ENCODE measurements at regions not wholly inside any gene's neighbourhood (a gene's known extent, or its start where the extent isn't known, plus 50 kb on each side); places are given as distances from the start of the nearest gene placed in this dataset.
"Not testable (repeated sequence)": the region's sequence is repeated elsewhere in the genome, so short reads cannot be mapped to it uniquely, and the experiment has no call there.

DNA sequence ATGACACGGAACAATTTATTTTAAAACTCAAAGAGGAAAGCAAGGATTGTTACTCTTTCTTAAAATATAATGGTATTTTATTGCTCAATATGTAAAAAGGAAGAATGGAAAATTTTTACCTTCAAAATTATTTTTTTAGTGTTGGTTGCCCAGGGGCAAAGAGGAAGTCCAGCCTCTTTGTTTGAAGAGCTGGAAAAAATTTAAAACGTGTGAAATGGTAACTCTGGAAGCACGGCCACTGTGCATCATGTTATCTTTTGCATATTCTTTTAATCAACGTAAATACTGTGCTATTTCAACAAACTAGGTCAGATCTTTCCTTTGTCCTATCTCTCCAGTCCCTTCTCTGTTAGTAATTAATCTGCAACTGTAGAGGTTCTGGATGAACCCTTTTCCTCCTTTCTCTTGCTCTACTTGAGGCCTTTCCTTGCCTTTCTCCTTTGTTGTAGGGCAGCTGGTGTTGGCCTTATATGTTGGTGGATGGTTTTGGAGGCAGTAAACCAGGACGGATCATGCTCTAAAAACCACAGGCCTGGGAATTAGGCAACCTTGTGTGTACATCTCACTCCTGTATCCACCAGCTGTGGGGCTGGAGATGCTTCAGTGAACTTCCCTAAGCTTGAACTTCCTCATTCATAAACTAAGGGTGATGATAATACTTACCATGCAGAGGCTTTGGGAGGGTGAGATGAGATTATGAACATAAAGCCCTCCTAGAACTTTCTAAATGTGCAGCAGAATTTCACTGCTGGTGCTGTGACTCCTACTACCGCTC is 143.3 kb downstream of the PRL start:
- Mint-ChIP-seq H3K4me3 (no peak overlapping the region), H3K4me1 (no peaks in the 10 kb centered on the region), H3K27ac (no peak overlapping the region), H3K9me3 (no peaks in the 10 kb centered on the region), H3K36me3 (ENCODE audit: low read depth) (no peaks in the 10 kb centered on the region), H3K27me3 (peaks cover under 1% of the 10 kb centered on the region)
- DNase-seq = no peak
- ChIA-PET CTCF (no interaction called here), POLR2A (no interaction called here)

DNA sequence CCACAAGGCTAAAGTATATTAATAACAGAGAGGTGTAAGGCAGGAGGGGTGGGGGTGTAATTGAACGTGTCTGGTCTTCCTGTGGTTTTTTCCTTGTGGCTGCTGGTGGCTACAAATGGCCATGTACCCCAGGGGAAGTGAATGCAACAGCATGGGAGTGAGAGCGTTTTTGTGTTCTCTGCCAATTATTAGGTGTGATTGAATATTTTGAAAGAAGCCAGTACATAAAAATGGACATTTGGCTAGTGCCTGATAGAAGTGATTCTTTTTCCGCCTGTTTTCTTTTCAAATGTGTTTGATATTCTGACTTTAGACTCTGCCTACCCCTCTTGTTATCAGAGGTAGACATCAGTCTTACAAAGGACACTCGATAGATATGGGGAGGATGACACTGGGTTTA is 141.3 kb downstream of the PRL start:
- no peak overlapping the region for H3K27ac Mint-ChIP-seq
- H3K9me3 Mint-ChIP-seq = no peaks in the 10 kb centered on the region
- POLR2A ChIA-PET = no interaction called here
- no peaks in the 10 kb centered on the region for H3K4me1 Mint-ChIP-seq
- no peaks in the 10 kb centered on the region for H3K27me3 Mint-ChIP-seq
- CTCF ChIA-PET = no interaction called here
- H3K4me3 Mint-ChIP-seq = no peak overlapping the region
- DNase-seq = no peak
- H3K36me3 Mint-ChIP-seq (ENCODE audit: low read depth) = no peaks in the 10 kb centered on the region

DNA sequence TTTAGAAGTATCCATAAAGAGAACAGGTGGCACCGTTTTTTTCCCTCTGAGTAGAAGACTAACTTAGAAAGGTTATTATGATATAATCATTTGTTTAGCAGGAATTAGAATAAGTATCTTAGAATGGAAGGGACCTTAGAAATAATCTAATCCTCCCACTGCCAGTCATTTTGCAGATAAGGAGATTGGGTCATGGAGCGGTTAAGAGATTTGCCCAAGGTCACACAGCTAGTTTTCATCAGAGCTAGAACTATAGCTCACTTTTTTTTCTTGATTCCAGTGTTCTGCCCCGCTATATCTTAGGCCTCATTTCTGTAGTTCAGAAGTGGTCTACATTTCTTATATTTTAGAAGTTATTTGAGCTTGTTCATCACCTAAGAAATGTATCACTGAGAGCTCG is 139.6 kb downstream of the PRL start:
- H3K27me3 Mint-ChIP-seq = no peaks in the 10 kb centered on the region
- no peaks in the 10 kb centered on the region for H3K4me1 Mint-ChIP-seq
- no peak for DNase-seq
- no peak overlapping the region for H3K27ac Mint-ChIP-seq
- no peaks in the 10 kb centered on the region for H3K9me3 Mint-ChIP-seq
- CTCF ChIA-PET = no interaction called here
- no peak overlapping the region for H3K4me3 Mint-ChIP-seq
- H3K36me3 Mint-ChIP-seq (ENCODE audit: low read depth) = no peaks in the 10 kb centered on the region
- POLR2A ChIA-PET = no interaction called here

DNA sequence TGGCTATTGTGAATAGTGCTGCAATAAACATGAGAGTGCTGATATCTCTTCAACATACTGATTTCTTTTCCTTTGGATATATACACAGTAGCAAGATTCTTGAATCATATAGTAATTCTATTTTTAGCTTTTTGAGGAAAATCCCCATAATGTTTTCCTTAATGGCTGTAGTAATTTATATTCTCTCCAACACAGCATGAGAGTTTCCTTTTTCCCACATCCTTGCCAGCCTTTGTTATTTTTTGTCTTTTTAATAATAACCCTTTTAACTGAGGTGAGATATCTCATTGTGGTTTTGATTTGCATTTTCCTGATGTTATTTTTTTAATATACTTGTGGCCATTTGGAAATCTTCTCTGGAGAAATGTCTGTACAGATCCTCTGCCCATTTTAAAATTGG is 132.6 kb downstream of the PRL start:
- Mint-ChIP-seq H3K4me1 (no peaks in the 10 kb centered on the region), H3K4me3 (no peak overlapping the region), H3K36me3 (ENCODE audit: low read depth) (no peaks in the 10 kb centered on the region), H3K27ac (no peak overlapping the region), H3K9me3 (peaks cover 2% of the 10 kb centered on the region), H3K27me3 (no peaks in the 10 kb centered on the region)
- POLR2A ChIA-PET = no interaction called here
- no peak for DNase-seq
- CTCF ChIA-PET = no interaction called here

DNA sequence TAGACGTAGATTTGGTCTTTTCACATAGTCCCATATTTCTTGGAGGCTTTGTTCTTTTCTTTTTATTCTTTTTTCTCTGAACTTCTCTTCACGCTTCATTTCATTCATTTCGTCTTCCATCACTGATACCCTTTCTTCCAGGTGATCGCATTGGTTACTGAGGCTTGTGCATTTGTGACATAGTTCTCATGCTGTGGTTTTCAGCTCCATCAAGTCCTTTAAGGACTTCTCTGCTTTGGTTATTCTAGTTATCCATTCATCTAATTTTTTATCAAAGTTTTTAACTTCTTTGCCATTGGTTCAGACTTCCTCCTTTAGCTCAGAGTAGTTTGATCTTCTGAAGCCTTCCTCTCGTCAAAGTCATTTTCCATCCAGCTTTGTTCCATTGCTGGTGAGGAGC is 125.8 kb downstream of the PRL start:
- CTCF ChIA-PET; H3K4me1 Mint-ChIP-seq; H3K36me3 Mint-ChIP-seq (ENCODE audit: low read depth); H3K27ac Mint-ChIP-seq; H3K4me3 Mint-ChIP-seq; DNase-seq; H3K27me3 Mint-ChIP-seq; POLR2A ChIA-PET: not testable (repeated sequence)
- peaks cover 21% of the 10 kb centered on the region for H3K9me3 Mint-ChIP-seq

GRCh38 chr6:22171885-22172284 is 125.0 kb downstream of the PRL start:
- CTCF ChIA-PET; DNase-seq; H3K27ac Mint-ChIP-seq; POLR2A ChIA-PET; H3K36me3 Mint-ChIP-seq (ENCODE audit: low read depth); H3K4me1 Mint-ChIP-seq; H3K27me3 Mint-ChIP-seq; H3K4me3 Mint-ChIP-seq: not testable (repeated sequence)
- peaks cover 21% of the 10 kb centered on the region for H3K9me3 Mint-ChIP-seq

DNA sequence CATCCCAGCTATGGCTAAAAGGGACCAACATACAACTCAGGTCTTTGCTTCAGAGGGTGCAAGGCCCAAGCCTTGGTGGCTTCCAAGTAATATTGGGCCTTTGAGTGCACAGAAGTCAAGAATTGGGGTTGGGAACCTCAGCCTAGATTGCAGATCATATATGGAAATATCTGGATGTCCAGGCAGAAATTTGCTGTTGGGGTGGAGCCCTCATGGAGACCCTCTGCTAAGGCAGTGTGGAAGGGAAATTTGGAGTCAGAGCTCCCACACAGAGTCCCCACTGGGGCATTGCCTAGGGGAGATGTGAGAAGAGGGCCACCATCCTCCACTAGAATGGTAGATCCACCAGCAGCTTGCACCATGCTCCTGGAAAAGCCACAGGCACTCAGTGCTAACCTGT is 123.5 kb downstream of the PRL start:
- Mint-ChIP-seq H3K36me3 (ENCODE audit: low read depth) (no peaks in the 10 kb centered on the region), H3K9me3 (peaks cover 21% of the 10 kb centered on the region), H3K27ac (no peak overlapping the region), H3K27me3 (no peaks in the 10 kb centered on the region), H3K4me1 (no peaks in the 10 kb centered on the region), H3K4me3 (no peak overlapping the region)
- no peak for DNase-seq
- ChIA-PET POLR2A (no interaction called here), CTCF (no interaction called here)

- H3K9me3 Mint-ChIP-seq = peaks cover 13% of the 10 kb centered on the region
- DNase-seq; H3K36me3 Mint-ChIP-seq (ENCODE audit: low read depth); H3K4me3 Mint-ChIP-seq; POLR2A ChIA-PET; H3K27ac Mint-ChIP-seq; CTCF ChIA-PET; H3K27me3 Mint-ChIP-seq; H3K4me1 Mint-ChIP-seq: not testable (repeated sequence)
Observed at GRCh38 chr6:22180250-22180649, 116.6 kb downstream of the PRL start.

DNA sequence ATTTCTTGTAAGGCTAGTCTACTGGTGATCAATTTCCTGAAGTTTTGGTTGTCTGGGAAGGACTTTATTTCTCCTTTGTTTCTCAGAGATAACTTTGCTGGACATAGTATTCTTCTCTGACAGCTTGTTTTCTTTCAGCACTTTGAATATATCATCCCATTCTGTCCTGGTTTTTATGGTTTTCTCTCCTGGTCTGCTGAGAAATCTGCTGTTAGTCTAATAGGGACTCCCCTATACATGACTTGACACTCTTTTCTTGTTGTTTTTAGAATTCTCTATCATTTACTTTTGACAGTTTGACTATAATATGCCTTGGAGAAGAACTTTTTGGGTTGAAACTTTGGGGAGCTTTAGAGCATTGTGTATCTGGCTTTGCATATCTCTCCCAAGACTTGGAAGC is 112.5 kb downstream of the PRL start:
- H3K4me3 Mint-ChIP-seq = no peak overlapping the region
- peaks cover 13% of the 10 kb centered on the region for H3K9me3 Mint-ChIP-seq
- H3K4me1 Mint-ChIP-seq = no peaks in the 10 kb centered on the region
- no peaks in the 10 kb centered on the region for H3K36me3 Mint-ChIP-seq (ENCODE audit: low read depth)
- no peaks in the 10 kb centered on the region for H3K27me3 Mint-ChIP-seq
- ChIA-PET POLR2A (no interaction called here), CTCF (no interaction called here)
- no peak for DNase-seq
- no peak overlapping the region for H3K27ac Mint-ChIP-seq

DNA sequence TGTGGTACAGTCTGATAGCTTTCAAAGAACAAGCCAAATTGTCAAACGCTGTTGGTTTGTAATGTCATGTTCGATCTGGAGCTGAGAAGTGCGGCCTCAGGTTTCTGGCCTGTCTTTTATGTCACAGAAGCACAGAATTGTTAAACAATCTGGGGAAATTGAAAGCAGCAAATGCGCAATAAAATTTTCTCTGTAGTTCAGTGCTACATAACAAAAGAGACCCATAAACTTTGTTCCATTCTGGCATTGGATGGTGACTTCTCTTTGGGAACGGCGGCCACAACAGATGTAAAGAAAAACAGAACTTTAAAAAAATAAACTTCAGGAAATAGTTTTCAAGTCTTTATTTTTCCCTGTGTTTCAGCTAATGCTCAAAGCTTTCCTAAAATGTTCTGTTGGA is 106.9 kb downstream of the PRL start:
- no peak overlapping the region for H3K4me3 Mint-ChIP-seq
- H3K9me3 Mint-ChIP-seq = no peaks in the 10 kb centered on the region
- no peaks in the 10 kb centered on the region for H3K27me3 Mint-ChIP-seq
- no peaks in the 10 kb centered on the region for H3K4me1 Mint-ChIP-seq
- CTCF ChIA-PET = no interaction called here
- DNase-seq = no peak
- no peaks in the 10 kb centered on the region for H3K36me3 Mint-ChIP-seq (ENCODE audit: low read depth)
- POLR2A ChIA-PET = no interaction called here
- no peak overlapping the region for H3K27ac Mint-ChIP-seq

DNA sequence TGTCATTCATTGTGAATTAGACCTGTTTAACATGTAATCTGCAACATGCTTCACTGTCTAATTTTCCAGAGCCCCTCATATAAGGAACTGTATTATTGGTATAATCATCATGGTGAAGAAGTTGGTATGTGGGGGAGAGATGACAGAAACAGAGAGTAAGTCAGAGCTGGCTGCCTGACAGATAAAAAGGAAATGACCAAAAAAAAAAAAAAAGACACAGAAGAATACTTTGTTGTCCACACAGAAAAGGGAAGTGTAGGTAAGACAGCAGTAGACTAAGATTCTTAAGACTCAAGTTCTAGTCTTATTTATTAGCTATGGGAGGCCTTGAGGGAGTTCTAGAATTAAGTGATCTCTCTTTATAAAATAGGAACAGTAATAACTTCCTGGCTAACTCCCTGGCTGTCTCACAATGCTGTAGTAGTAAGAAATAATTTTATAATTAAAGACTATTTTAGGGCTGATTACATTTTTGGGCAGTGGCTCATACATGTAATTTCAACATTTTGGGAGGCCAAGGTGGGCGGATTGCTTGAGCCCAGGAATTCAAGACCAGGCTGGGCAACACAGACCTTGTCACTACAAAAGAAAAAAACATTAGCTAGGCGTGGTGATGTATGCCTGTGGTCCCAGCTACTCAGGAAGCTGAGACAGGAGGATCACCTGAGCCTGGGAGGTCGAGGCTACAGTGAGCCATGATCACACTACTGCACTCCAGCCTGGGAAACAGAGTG is 102.5 kb downstream of the PRL start:
- H3K4me3 Mint-ChIP-seq = no peak overlapping the region
- H3K36me3 Mint-ChIP-seq (ENCODE audit: low read depth) = no peaks in the 10 kb centered on the region
- ChIA-PET POLR2A (no interaction called here), CTCF (no interaction called here)
- no peaks in the 10 kb centered on the region for H3K27me3 Mint-ChIP-seq
- DNase-seq = no peak
- H3K4me1 Mint-ChIP-seq = no peaks in the 10 kb centered on the region
- peaks cover 6% of the 10 kb centered on the region for H3K9me3 Mint-ChIP-seq
- no peak overlapping the region for H3K27ac Mint-ChIP-seq

DNA sequence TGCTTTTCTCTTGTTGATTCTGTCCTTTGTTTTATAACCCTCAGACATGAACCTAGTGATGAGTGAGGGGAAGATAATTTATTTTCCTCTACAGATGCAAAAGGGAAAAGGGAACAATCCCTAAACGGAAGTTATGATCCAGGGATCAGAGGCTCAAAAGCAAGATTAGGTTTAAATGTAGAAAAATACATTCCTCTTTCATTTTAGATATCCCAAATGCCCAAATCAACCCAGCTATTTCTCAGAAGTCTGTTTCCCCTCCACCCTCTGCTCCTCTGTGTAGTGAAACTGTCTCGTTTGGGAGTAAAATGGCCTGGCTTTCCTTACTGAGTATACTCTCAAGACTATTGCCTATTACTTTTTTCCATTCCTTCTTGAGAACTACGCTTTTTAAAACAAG is 97.1 kb downstream of the PRL start:
- peaks cover 6% of the 10 kb centered on the region for H3K9me3 Mint-ChIP-seq
- H3K36me3 Mint-ChIP-seq (ENCODE audit: low read depth) = no peaks in the 10 kb centered on the region
- no peak overlapping the region for H3K27ac Mint-ChIP-seq
- H3K27me3 Mint-ChIP-seq = no peaks in the 10 kb centered on the region
- no peak overlapping the region for H3K4me3 Mint-ChIP-seq
- CTCF ChIA-PET = no interaction called here
- DNase-seq = no peak
- POLR2A ChIA-PET = no interaction called here
- no peaks in the 10 kb centered on the region for H3K4me1 Mint-ChIP-seq

- peaks cover 4% of the 10 kb centered on the region for H3K9me3 Mint-ChIP-seq
- ChIA-PET CTCF (interaction anchor here (0.5 kb wide), 1 partner anchor 1135 kb away, joined by 3 read pairs; no protein-coding TSS in a partner anchor), POLR2A (no interaction called here)
- H3K27ac Mint-ChIP-seq = no peak overlapping the region
- DNase-seq = no peak
- H3K36me3 Mint-ChIP-seq (ENCODE audit: low read depth) = no peaks in the 10 kb centered on the region
- H3K4me3 Mint-ChIP-seq = no peak overlapping the region
- no peaks in the 10 kb centered on the region for H3K27me3 Mint-ChIP-seq
- H3K4me1 Mint-ChIP-seq = no peaks in the 10 kb centered on the region
Observed at GRCh38 chr6:22204153-22204552, 92.7 kb downstream of the PRL start.

DNA sequence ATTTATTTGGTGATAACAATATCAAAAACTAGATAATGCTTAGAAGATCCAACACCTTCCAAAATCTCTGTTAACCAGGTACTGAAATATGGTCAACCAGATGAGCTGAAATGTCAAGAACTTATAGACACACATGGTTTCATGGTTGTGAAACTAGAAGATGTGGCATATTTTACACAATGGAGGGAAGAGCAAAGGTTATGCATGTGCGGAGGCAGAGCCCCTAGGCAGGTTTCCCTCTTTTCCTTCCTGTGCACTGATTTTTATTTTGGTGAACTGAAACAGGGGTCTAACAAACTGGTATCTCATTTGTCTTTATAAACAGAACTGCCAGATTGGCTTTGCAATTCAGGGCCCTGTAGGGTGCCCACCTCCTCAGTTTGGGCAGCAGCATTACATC is 91.6 kb downstream of the PRL start:
- POLR2A ChIA-PET = no interaction called here

More for the DNA sequence above, 91.6 kb downstream of the PRL start:
- no peak for DNase-seq
- peaks cover 4% of the 10 kb centered on the region for H3K9me3 Mint-ChIP-seq
- no peaks in the 10 kb centered on the region for H3K4me1 Mint-ChIP-seq
- no peaks in the 10 kb centered on the region for H3K36me3 Mint-ChIP-seq (ENCODE audit: low read depth)
- no peaks in the 10 kb centered on the region for H3K27me3 Mint-ChIP-seq
- CTCF ChIA-PET = no interaction called here
- H3K4me3 Mint-ChIP-seq = no peak overlapping the region
- H3K27ac Mint-ChIP-seq = no peak overlapping the region

Data from activated CD4-positive, alpha-beta memory T cell treated with anti-CD3 and anti-CD28 coated beads, Interleukin-2, amount 10 ng/mL, durations not matched to agents 7 days and 5 days (primary cell).